ENCODE measurements at regions not wholly inside any gene's neighbourhood (a gene's known extent, or its start where the extent isn't known, plus 50 kb on each side); places are given as distances from the start of the nearest gene placed in this dataset.
"Not testable (repeated sequence)": the region's sequence is repeated elsewhere in the genome, so short reads cannot be mapped to it uniquely, and the experiment has no call there.

- DNase-seq (ENCODE audit: extremely low read depth in 1 of 4, low spot score in 3 of 4) = peak in 1 of 4 experiments; percentile 36
- BruUV-seq (replicated peaks); H3K9me1 ChIP-seq (ENCODE audit: control insufficient read depth, insufficient read depth, low read length); in situ Hi-C loops (cut with MboI); H3K27ac ChIP-seq (ENCODE audit: extremely low read depth, low read depth, low read length); H2AFZ ChIP-seq (ENCODE audit: low read depth, low read length); H4K20me1 ChIP-seq (replicated peaks; ENCODE audit: control insufficient read depth, insufficient read depth, low read length); H3K27me3 ChIP-seq (ENCODE audit: control insufficient read depth in 2 of 2, insufficient read depth in 2 of 2, low read length in 2 of 2); FAIRE-seq; H3K4me3 ChIP-seq; H3K9me3 ChIP-seq (replicated peaks; ENCODE audit: control insufficient read depth, insufficient read depth, low read depth, low read length); H3K4me2 ChIP-seq (ENCODE audit: insufficient read depth, low read length); CTCF ChIA-PET (ENCODE audit: low intra/inter-chr PET ratio); H3K9ac ChIP-seq (ENCODE audit: insufficient read depth in 1 of 2, low read depth in 2 of 2, low read length in 2 of 2): not testable (repeated sequence)
- peaks cover 49% of the 10 kb centered on the region for H3K79me2 ChIP-seq (ENCODE audit: control insufficient read depth, insufficient read depth, low read length)
- peak; percentile 27 for ATAC-seq
- H3K4me1 ChIP-seq (replicated peaks in 1 of 2; ENCODE audit: control insufficient read depth in 2 of 2, insufficient read depth in 2 of 2, low read length in 2 of 2) = peaks cover 10 to 19% of the 10 kb centered on the region in 2 experiments
- WGBS (ENCODE audit: insufficient coverage, low coverage, missing lambda C conversion rate) = 45% methylated on average over 1 of the region's 1 CpG
- peaks cover 37% of the 10 kb centered on the region for H3K36me3 ChIP-seq (ENCODE audit: control insufficient read depth, insufficient read depth, low read length)
- POLR2A ChIA-PET = interaction anchor here (0.8 to 1.0 kb wide), 3 partner anchors 9 to 11 kb away, joined by 3 to 4 read pairs (median 4); no protein-coding TSS in a partner anchor
- intact Hi-C loops (cut with micrococcal nuclease) = loop anchor here (10.0 kb wide), 1 partner anchor 105 kb away; no protein-coding TSS in a partner anchor
- TF ChIP-seq MAZ (CRISPR knock-in tag; conservative IDR thresholded peaks at IDR 0.05 in 1 of 2, IDR thresholded peaks at IDR 0.05 in 1 of 2) (peak in 1 of 2 experiments; percentile 88; a peak in 2 of 4 replicates), ZNF347 (CRISPR knock-in tag; IDR thresholded peaks at IDR 0.05; ENCODE audit: low read depth) (0 out of 2 replicates have a peak, but pooled peaks have one; percentile 70), THAP12 (CRISPR knock-in tag; IDR thresholded peaks at IDR 0.05) (peak; percentile 54; the same call in 1 of the 2 replicates), ZNF655 (CRISPR knock-in tag; IDR thresholded peaks at IDR 0.05) (peak; percentile 97), HMG20B (CRISPR knock-in tag; IDR thresholded peaks at IDR 0.05) (peak; percentile 97), POLR2A (conservative IDR thresholded peaks at IDR 0.05) (peak; percentile 89), NFATC3 (IDR thresholded peaks at IDR 0.05) (peak; percentile 70; the same call in 1 of the 2 replicates), ATF4 (CRISPR knock-in tag; IDR thresholded peaks at IDR 0.05) (peak; percentile 93), GATA2 (CRISPR knock-in tag; IDR thresholded peaks at IDR 0.05) (0 out of 2 replicates have a peak, but pooled peaks have one; percentile 52), BCL6 (CRISPR knock-in tag; IDR thresholded peaks at IDR 0.05) (peak; percentile 30; the same call in 1 of the 2 replicates), FOXA3 (CRISPR knock-in tag; conservative IDR thresholded peaks at IDR 0.05 in 1 of 2, IDR thresholded peaks at IDR 0.05 in 1 of 2) (peak in 1 of 2 experiments; percentile 57; a peak in 1 of 4 replicates), HNRNPL (IDR thresholded peaks at IDR 0.05; ENCODE audit: low read depth, low read length) (0 out of 2 replicates have a peak, but pooled peaks have one; percentile 29), CREB5 (CRISPR knock-in tag; IDR thresholded peaks at IDR 0.05) (peak; percentile 96), ZNF764 (CRISPR knock-in tag; IDR thresholded peaks at IDR 0.05; ENCODE audit: low read depth) (peak; percentile 89), NR2F6 (CRISPR knock-in tag; IDR thresholded peaks at IDR 0.05) (peak; percentile 91), SP1 (CRISPR knock-in tag; IDR thresholded peaks at IDR 0.05) (peak; percentile 23; the same call in 1 of the 2 replicates)
Measured at GRCh38 chr6:67879105-67879904, 755.8 kb upstream of the ADGRB3 start.

All from K562 (cell line).